NCI-H526 (cell line): ENCODE measurements at regions not wholly inside any gene's neighbourhood (a gene's known extent, or its start where the extent isn't known, plus 50 kb on each side); places are given as distances from the start of the nearest gene placed in this dataset.

ENCODE experiments used
- DNase-seq, 2 experiments: peaks; one replicate each; lab custom pipeline; 2025; lab: John Stamatoyannopoulos, UW

DNA sequence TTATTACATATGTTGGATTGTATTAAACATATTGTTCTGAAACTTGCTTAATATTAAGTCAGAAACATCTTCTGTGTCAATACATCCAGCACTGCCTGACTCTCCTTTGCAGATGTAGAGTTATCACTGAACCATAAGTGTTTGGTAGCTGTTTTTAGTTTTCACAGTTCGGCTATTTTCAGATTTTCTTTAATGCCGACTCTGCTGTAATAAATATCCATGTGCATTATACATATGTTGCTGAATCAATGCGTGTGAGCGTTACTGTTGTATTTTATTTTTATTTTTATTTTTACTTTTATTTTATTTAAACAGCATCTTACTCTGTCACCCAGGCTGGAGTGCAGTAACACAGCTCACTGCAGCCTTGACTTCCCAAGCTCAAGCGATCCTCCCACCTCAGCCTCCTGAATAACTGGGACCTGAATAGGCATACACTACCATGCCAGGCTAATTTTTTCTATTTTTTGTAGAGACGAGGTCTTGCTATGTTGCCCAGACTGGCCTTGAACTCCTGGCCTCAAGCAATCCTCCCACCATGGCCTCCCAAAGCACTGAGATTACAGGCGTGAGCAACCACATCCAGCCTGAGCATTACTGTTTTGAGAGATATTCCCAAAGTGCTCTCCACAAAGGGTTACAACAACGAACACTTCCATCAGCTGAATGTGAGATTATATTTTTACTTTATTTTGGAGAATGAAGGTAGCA lies 50.7 kb upstream of the NOCT start:
- DNase-seq: no peak

DNA sequence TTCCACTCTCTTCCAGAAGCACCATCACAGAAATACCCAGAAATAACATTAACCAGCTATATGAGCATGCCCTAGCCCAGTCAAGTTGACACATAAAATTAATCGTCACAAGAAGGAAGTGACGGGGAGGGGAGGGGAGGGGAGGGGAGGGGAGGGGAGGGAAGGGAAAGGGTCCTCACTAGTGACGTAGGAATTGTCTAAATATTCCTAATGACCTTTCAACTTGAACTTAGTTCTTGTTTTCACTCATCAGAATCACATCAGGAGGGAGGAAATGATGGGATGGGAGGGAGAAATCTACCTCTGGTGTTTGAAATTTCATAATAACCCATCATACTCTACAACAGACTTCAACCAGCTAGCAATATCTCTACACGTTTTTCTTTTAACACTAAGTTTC lies 52.2 kb upstream of the NOCT start:
- no peak for DNase-seq

DNA sequence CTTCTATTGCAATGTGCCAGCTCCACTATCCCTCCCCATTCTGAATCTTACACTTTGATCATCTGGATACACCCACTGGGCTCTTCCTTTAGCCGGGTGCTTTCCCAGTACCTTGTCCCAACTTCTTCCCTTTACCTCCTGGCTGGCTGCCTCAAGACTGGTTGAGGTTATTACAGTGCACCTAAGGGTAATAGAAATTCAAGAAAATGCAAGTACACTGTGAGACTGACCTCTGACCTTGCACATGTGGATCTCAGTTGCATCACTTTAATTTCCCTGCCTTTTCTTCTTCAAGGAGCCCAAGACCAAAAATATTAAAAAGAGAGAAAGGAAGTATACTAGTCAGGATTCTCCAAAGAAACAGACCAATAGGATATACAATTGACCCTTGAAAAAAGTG lies 53.9 kb upstream of the NOCT start:
- DNase-seq: no peak

DNA sequence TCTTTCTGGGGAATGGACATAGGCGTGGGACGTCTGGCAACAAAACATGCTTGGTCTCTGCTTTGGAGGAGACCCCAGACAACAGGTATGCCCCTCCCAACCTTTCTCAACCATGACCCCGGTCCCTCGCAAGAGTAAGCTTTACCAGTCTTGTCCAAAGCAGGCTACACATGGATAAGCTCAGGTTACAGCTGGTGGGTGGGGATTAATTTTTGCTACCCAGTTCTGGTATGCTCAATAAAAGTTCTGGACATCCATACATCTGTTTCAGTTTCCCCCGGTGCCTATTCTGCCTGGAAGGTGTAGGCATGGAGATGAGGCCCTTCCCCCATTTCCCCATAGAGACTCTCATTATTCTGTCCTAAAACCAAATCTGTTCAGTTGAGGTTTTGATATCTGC lies 54.5 kb upstream of the NOCT start:
- no peak for DNase-seq

DNA sequence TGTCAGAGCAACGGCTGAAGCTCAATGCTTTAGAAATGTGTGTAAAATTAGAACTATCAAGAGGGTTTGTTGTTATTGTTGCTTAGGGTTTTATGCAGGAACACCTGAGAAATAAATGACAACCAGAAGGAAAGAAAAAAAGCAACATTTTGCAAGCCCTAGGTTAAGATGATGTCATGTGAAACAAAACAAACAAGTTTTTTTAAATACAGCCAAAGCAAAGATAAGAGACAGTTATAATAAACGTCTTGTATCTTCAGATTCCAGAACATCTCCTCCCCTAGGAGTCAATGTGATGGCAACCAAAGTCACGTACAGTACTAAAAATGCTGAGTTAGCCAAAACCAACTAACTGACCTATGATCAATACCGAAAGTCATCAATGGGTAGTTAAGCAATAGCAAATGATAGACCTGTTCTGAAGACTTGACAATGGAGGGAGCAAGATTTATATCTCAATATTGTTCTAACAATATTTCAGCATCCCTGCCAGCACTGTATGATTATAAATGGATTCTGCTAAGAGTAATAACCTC lies 55.3 kb upstream of the NOCT start:
- no peak for DNase-seq

DNA sequence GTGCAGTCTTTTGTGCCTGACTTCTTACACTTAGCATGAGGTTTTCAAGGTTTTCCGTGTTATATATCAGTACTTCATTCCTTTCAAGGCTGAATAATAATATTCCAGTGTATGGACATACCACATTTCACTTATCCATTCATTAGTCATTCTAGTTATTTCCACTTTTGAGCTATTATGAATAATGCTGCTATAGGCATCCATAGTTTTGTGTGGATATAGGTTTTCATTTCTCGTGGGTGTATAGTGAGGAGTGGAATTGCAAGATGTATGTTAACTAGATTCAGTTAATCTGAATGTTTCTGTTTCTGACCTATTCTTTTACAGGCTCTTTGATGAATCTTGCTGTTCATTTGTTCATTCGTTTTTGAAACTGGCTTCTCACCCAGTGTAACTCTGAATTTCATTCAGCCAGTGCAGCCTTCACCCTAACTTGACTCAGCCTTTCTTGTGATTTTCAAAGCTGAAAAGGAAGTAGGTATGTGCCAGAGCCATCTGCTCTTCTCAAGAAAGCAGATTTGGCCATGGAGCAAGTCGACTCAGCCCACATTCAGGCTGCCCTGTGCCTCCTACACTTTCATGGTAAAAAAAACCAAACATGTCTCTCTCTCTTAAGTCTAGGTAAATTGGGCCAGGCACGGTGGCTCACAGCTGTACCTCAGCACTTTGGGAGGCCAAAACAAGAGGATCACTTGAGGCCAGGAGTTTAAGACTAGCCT lies 56.3 kb upstream of the NOCT start:
- no peak for DNase-seq

DNA sequence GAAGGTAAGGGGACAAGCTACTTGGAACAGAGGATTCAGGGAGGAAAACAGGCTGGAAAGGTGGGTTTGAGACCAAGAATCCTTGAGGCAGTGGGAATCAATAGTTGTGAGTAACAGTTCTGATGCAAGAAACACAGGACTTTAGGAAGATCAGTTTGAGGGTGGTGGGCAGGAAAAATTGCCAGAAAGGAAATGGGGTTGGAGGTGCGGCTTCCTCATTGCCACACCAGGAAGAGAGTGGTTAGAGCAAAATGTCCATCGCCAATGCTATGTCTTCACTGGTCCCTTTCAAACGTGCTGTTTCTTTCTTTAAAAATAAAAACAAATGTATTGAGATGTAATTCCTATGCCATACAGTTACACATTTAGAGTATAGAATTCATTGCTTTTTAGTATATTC lies 57.1 kb upstream of the NOCT start:
- DNase-seq: no peak

DNA sequence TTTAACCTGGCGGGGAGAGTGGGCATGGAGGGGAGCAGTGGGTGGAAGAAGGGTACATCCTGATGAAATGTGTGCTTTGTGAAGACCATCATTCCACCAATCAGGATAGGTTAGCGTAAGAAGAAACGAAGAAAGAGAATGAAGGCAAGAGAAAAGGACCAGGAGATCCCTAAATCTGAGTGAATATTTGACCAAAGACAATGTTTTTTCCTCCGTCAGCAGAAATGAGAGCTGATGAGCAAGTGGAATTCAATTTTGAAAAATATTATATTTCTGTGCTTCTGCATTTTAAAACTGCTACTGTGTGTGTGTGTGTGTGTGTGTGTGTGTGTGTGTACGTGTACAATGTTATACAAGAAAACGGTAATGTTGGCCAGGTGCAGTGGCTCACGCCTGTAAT lies 58.3 kb upstream of the NOCT start:
- no peak for DNase-seq

DNA sequence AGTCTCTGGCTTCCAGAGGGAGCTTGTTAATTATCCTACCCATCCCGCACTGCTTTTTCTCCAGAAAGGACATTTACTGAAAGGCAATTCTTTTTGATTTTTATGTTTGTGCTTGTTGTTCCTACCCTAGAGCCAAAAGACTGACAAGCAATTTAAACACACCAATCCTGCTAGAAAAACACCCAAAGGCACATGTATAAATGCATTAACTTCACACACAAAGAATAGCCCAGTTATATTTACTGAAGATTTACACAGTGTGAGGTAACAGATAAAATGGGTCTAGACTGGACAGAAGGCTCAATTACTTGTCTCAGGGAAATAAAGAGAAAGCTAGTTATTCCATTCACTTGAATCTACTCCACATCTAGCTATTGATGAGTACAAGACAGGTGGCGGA lies 61.2 kb upstream of the NOCT start:
- DNase-seq: no peak

DNA sequence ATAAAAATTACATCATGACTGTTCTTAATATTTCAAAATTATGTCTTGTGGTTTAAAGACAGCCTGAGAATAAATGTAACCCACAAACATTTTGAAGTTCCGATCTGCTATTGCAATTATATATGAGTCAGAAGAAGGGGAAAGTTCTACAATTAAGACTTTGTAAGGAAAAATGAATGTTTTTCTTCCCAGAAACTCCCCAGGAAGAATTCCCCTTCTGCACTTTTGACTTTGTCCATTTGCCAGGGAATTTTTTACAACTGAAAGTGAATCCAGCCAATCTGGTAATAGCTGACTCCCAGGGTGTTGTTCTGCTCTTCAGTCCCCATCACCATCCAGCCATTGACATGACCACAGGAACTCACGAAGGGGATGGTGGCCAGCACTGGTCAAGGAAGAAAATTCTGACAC lies 61.6 kb upstream of the NOCT start:
- no peak for DNase-seq

DNA sequence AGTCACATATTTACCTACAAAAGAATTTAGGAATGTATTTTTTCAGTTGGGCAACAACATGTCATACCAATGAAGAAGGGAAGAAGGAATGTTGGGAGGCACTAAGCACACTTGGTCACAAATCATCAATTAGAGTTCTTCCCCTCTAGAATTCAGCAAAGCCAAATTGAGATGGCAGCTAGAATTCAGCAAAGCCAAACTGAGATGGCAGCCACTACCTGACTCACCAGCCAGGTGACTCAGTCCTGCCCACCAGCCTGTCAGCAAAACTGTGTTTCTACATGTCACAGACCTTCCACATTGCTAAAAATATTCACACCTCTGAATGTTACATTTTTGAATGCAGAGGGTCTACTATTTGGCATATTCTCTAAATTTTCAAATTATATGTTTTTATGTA lies 63.2 kb upstream of the NOCT start:
- no peak for DNase-seq

DNA sequence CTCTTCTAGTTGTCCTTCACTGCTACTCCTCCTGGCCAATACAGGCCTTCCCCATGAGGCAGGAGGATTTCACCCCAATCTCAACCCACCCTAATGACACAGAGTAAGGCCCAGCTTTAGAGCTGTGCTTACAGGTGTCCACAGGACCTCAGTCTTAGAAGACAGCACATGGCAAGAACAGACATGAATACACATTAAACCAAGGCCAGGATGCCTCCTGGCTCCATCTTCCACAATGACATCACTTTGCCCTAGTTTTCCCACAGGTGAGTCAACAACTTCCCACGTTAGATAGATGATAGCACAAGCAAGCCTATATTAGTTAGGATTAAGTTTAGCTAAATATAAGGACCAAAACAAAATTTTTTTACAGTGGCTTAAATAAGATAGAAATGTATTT lies 63.8 kb upstream of the NOCT start:
- DNase-seq: no peak

DNA sequence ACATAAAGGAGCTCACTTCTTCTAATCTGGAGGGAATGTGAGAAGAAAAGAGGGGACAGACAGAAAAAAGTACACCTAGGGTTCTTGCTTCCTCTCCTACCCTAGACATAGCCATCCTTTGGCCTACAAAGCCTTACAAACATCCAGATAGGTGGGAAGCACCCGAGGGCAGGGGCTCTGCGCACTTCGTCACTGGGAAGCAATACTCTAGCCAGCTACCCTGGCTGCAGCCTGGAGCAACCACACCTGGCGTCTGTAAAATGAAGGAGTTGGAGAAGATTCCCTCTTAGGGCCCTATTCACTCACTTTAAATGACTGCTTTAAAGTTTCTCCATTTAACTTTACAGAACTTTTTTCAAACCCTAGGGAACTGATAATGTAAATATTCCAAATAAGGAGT lies 65.7 kb upstream of the NOCT start:
- DNase-seq: no peak

DNA sequence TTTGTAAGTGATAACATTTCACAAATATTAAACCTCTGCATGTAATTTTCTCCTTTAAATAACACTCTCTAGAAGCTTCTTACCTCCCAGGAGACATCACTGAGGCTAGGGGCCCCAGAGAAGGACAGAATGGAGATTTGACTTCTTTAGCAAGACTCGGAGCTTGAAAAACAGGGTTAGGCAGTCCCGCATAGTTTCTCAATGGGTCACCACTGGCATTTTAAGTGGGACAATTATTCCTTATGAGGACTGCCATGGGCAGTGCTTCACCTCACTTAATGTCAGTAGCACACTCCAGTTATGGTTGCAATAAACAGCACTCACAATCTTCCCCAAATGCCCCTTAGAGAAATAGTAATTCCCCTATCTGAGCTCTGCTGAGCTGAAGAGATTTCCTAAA lies 66.7 kb upstream of the NOCT start:
- DNase-seq: no peak

DNA sequence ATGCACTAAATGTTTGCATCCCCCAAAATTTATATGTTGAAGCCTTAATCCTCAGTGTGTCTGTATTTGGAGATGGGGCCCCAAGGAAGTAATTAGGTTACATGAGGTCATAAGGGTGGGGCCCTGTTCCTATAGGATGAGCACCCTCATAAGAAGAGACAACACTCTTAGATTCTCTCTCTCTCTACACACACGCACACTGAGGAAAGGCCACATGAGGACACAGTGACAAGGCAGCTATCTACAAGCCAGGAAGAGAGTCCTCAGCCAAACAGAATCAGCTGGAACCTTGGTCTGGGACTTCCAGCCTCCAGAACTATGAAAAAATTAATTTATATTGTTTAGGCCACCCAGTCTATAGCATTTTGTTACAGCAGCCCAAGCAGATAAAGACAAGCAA lies 69.3 kb upstream of the NOCT start:
- no peak for DNase-seq

DNA sequence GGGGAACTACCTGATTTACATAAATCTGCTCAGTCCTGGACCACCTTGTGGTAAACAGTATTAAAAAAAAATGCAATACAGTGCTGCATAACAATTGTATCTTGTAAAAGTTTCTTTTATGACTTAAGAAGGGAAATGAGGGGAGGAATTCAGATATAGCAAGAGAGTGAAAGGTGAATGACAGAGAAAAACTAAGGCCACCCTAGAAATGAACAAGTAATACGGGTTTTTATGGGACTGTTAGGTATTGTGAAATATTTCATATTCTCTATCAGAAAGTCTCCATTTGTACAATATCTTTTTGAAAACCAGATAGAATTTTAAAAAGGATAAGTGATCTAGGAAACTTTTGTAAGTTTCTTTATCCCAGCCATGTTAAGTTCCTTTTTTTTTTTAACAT lies 69.7 kb upstream of the NOCT start:
- no peak for DNase-seq

DNA sequence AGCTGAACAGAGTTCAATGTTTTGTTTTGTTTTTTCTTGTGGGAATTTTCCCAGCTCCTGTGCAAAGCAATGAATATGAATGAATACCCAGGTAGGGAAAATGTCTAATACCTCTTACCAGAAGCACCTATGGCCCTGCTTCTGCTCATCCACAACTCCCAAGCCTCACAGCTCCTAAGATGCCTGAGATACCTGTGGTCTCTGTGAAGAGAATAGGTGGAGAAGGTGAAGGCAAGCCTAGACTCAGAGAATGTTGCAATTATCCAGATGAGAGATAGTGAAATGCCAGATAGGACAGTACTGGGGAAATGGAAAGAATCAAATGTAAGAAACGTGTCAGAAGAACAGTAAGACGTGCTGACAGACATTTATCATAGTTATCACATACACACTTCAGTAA lies 70.2 kb upstream of the NOCT start:
- DNase-seq: no peak

DNA sequence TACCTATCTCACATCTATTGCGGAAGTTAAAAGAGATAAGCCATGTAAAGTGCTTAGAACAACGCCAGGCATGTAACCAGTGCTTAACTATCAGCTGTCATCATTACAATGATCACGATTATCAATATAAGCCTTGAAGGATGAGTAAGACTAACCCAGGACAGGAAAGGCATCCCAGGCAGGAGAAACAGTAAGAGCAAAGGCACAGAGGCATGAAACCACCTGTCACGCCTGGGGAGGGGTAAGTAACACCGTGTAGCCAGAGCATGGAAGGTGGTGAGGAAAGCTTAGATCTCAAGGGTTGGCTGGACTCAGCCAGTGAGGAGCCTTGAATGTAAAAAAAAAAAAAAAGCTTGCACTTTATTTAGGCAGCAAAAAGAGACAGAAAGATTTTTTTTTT lies 71.7 kb upstream of the NOCT start:
- no peak for DNase-seq

DNA sequence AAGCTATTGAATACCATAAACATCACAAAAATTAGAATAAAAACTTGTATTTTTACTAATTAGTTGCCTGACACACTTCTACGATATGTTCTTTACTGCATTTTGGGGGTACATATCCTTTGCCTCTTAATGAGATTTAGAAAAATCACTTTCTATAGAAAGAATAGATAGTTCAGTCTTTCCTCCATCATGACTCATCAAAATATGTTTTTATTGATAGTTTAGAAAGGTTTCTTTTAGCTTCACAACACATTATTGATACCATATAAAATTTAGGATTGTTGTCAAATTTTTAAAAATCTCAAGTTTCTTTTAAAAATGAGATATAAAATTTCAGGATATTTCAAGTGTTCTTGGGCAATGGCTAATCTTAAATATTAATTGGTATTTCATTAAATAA lies 74.5 kb upstream of the NOCT start:
- no peak for DNase-seq

DNA sequence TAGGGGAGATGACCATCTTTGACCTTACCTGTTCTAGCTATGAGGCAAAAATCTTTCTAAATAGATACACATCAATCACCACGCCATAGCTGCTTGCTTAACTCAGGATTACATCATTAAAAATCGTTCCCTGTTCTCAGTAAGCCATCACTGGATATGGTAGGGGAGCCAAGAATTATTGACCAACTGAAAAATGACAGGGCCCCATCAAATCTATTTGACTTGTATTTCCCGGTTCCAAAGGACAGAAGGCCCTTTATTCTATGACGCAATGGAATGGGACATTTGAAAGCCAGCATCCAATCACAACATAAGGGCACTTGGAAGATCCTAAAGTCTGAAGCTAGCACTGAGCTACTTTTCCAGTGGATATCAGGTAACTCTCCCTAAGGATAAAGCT lies 75.6 kb upstream of the NOCT start:
- no peak for DNase-seq

DNA sequence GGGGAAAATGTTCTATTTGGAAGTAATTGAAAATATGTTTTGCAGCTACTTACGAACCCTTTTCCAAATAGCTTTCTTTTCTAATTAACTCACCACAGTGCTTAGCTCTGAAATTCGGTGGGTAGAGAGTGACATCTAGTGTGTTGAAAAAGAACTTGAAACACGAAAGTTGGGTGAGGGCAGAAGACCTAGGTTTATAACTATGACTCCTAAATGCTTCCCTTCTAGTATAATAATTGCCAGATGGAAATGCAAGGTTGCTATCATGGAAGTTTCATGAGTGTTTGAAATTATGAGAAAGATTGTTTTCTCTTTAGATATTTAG lies 77.3 kb upstream of the NOCT start:
- DNase-seq: peak; percentile 14 to 47

DNA sequence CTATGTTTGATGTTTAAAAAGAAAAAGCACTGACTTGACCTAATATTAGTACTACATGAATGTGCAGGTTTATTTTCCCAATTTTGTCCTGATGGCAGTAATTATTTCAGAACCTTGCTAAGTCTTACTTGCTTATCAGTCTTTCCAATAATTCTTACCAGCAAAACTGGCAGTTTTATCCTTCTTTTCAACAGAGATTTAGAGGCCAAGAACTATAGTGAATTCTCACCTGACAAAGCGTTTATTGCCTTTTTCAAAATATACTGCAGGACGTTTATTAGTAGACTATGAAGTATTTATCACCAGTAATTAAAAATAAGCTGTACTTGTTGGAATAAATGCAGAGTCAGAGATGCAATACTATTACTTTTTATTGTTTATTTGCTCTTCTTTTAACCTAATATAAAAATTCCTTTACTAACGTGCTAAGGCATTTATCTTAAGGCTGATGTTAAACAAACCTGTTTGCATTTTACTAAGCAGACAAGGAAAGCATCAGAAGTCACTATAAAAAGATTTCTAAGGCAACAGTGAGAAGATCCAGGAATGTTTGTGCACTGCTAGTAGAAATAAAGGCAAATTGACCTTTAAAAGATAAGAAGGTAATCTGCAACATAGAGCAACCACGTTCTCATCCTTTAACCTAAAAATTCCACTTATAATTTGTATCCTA lies 80.3 kb upstream of the NOCT start:
- no peak for DNase-seq

DNA sequence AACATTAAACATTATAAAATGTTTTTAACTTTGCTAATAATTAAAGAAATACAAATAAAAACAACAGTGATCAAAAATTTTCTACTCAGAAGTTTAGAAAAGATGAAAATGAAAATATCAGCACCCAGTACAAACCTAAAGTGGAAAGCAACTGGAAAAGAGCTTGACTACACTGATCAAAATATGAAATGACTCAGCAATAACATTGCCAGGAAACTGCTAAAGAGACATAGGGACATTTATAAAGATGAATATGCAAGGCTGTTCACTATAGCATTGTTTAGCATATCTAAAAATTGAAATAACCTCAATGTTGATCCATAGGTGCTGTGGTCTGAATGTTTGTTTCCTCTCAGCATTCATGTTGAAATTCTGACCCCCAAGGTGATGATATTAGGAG lies 88.5 kb upstream of the NOCT start:
- no peak for DNase-seq
